OCI-LY7 (cell line): ENCODE measurements at regions not wholly inside any gene's neighbourhood (a gene's known extent, or its start where the extent isn't known, plus 50 kb on each side); places are given as distances from the start of the nearest gene placed in this dataset.

Experiments used
- BruUV-seq: library from RNA; stranded (reverse); fragments of 400-500 nt; replicated peaks from 2 replicates; lab custom pipeline; 2021; lab: Mats Ljungman, UMichigan
- CTCF ChIA-PET: fragments of 300-600 bp; sonication (Branson Sonifier 250); formaldehyde crosslinking; loops from one replicate; lab custom pipeline; 2022; ENCODE audit warnings: antibody characterized with exemption; ENCODE audit not compliant: unreplicated experiment; lab: Charles Lee
- POLR2A ChIA-PET: fragments of 300-600 bp; sonication (Branson Sonifier 250); formaldehyde crosslinking; loops from one replicate; lab custom pipeline; 2022; ENCODE audit warnings: antibody characterized with exemption; lab: Charles Lee
- DNase-seq: peaks from one replicate; pipeline ENCODE4 v3.0.0-alpha.2; 2015; ENCODE audit warnings: low spot score
- H2AFZ ChIP-seq: fragments of 200-600 bp; sonication (generic), shearing (Covaris generic); 2 replicates; pipeline ENCODE4 v1.6.1; 2014; ENCODE audit warnings: mild to moderate bottlenecking, antibody characterized with exemption, low read length, moderate library complexity
- H3K27ac ChIP-seq: fragments of 200-600 bp; sonication (generic); 2 replicates; pipeline ENCODE4 v1.5.1; 2014; ENCODE audit warnings: mixed run types, low read depth, mild to moderate bottlenecking, moderate library complexity, low read length, inconsistent platforms; ENCODE audit not compliant: poor library complexity, severe bottlenecking
- H3K36me3 ChIP-seq: fragments of 200-600 bp; sonication (generic); 2 replicates; pipeline ENCODE4 v1.6.1; 2014; ENCODE audit warnings: mild to moderate bottlenecking, antibody characterized with exemption, low read length, moderate library complexity, mixed read lengths; ENCODE audit not compliant: insufficient read depth
- H3K4me1 ChIP-seq: fragments of 200-600 bp; sonication (generic); 2 replicates; pipeline ENCODE4 v1.5.1; 2014; ENCODE audit warnings: mild to moderate bottlenecking, low read length; ENCODE audit not compliant: insufficient read depth, poor library complexity, severe bottlenecking
- H3K4me2 ChIP-seq: fragments of 200-600 bp; sonication (generic); 2 replicates; pipeline ENCODE4 v1.6.1; 2014; ENCODE audit warnings: mild to moderate bottlenecking, low read length
- H3K4me3 ChIP-seq: fragments of 200-600 bp; sonication (generic); 2 replicates; pipeline ENCODE4 v1.5.1; 2014; ENCODE audit warnings: mild to moderate bottlenecking, low read depth, low read length; ENCODE audit not compliant: poor library complexity, severe bottlenecking
- H3K79me2 ChIP-seq: fragments of 200-600 bp; sonication (generic); 2 replicates; pipeline ENCODE4 v1.6.1; 2016; ENCODE audit warnings: low read depth, mild to moderate bottlenecking, low read length, moderate library complexity, mixed read lengths; ENCODE audit not compliant: insufficient read depth
- H3K9me2 ChIP-seq: fragments of 200-600 bp; sonication (generic); 2 replicates; pipeline ENCODE4 v1.6.1; 2016; ENCODE audit warnings: mild to moderate bottlenecking, low read length, mixed read lengths; ENCODE audit not compliant: insufficient read depth
- H3K9me3 ChIP-seq: fragments of 200-600 bp; sonication (generic); 2 replicates; pipeline ENCODE4 v1.6.1; 2014; ENCODE audit warnings: mild to moderate bottlenecking, mixed run types, low read length, mixed read lengths
- H4K20me1 ChIP-seq: fragments of 200-600 bp; sonication (generic); 2 replicates; pipeline ENCODE4 v1.6.1; 2014; ENCODE audit warnings: mild to moderate bottlenecking, antibody characterized with exemption, low read length, moderate library complexity, mixed read lengths; ENCODE audit not compliant: insufficient read depth
- CTCF ChIP-seq: fragments of 200-600 bp; sonication (generic); conservative IDR thresholded peaks from 2 replicates; pipeline ENCODE4 v1.5.1; 2014; ENCODE audit warnings: mild to moderate bottlenecking, antibody characterized with exemption, low read length, moderate library complexity, mixed read lengths
- EZH2phosphoT487 ChIP-seq: fragments of 200-600 bp; sonication (generic); IDR thresholded peaks from 2 replicates; pipeline ENCODE4 v1.6.1; 2018; ENCODE audit warnings: low read depth, borderline replicate concordance, mild to moderate bottlenecking, mixed run types, antibody characterized with exemption, low read length, moderate library complexity, mixed read lengths
- intact Hi-C: fragments of 100-400 bp; cut with micrococcal nuclease; formaldehyde crosslinking; loops from one replicate; pipeline ENCODE4 v1.10.0; 2022; ENCODE audit not compliant: unreplicated experiment

DNA sequence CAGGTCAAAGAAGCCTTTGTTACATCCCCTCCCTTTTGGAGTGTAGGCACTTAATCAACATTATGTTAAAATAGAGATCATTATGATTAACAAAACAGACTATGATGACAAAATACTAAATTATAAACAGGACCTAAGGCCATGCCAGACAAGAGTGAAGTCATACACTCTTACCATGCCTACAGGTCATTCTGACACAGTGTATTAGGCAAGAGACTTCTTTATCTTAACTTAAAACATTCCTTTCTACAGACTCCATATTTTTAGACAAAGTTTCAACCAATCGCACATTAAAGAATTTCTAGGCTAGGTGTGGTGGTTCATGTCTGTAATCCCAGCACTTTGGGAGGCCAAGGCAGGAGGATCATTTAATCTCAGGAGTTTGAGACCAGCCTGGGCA lies 128.6 kb upstream of the SLC34A2 start:
- intact Hi-C loops, result no loop called here
- Histone ChIP-seq H2AFZ (no peak overlapping the region), H3K4me2 (no peak overlapping the region), H3K79me2 (no peaks in the 10 kb centered on the region), H3K4me3 (no peak overlapping the region), H4K20me1 (no peaks in the 10 kb centered on the region), H3K9me2 (no peaks in the 10 kb centered on the region), H3K4me1 (no peaks in the 10 kb centered on the region), H3K27ac (no peak overlapping the region), H3K36me3 (no peaks in the 10 kb centered on the region), H3K9me3 (no peaks in the 10 kb centered on the region)
- no peak for DNase-seq
- no TSS peak for BruUV-seq
- TF ChIP-seq CTCF (no peak), EZH2phosphoT487 (no peak)
- ChIA-PET CTCF (no interaction called here), POLR2A (no interaction called here)

DNA sequence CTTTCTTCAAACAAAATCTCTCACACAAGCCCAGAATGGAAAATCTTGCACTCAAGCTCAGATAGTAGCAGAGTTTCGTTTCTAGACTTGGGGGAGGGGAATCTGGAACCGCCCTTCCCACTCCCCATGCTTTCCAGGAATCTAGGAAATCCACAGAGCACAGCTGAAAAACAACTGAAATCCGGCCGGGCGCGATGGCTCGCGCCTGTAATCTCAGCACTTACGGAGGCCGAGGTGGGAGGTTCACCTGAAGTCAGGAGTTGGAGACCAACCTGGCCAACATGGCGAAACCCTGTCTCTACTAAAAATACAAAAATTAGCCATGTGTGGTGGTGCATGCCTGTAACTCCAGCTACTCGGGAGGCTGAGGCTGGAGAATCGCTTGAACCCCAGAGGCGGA lies 127.3 kb upstream of the SLC34A2 start:
- Histone ChIP-seq H3K79me2 (no peaks in the 10 kb centered on the region), H2AFZ (no peak overlapping the region), H3K9me3 (no peaks in the 10 kb centered on the region), H3K4me3 (no peak overlapping the region), H3K4me1 (no peaks in the 10 kb centered on the region), H3K36me3 (no peaks in the 10 kb centered on the region), H3K4me2 (no peak overlapping the region), H3K27ac (no peak overlapping the region), H4K20me1 (no peaks in the 10 kb centered on the region), H3K9me2 (no peaks in the 10 kb centered on the region)
- BruUV-seq, result no TSS peak
- TF ChIP-seq EZH2phosphoT487 (no peak), CTCF (no peak)
- ChIA-PET CTCF (interaction anchor here (0.6 kb wide), 1 partner anchor 219 kb away, joined by 3 read pairs; no protein-coding TSS in a partner anchor), POLR2A (no interaction called here)
- DNase-seq, result no peak
- intact Hi-C loops, result no loop called here

- Histone ChIP-seq H3K79me2 (no peaks in the 10 kb centered on the region), H4K20me1 (no peaks in the 10 kb centered on the region), H3K9me3 (no peaks in the 10 kb centered on the region), H2AFZ (no peak overlapping the region), H3K4me3 (no peak overlapping the region), H3K4me2 (no peak overlapping the region), H3K9me2 (no peaks in the 10 kb centered on the region), H3K4me1 (peaks cover 14% of the 10 kb centered on the region), H3K36me3 (no peaks in the 10 kb centered on the region), H3K27ac (no peak overlapping the region)
- no TSS peak for BruUV-seq
- POLR2A ChIA-PET, result interaction anchor here (0.6 to 0.7 kb wide), 3 partner anchors 19 to 979 kb away, joined by 3 to 7 read pairs (median 4); no protein-coding TSS in a partner anchor
- intact Hi-C loops, result no loop called here
- DNase-seq, result no peak
- TF ChIP-seq EZH2phosphoT487, result no peak
- TF ChIP-seq CTCF, result peak; percentile 77
- CTCF ChIA-PET, result no interaction called here
Measured at GRCh38 chr4:25531272-25531671, 124.4 kb upstream of the SLC34A2 start.
